IMR-90 (cell line): ENCODE measurements at regions not wholly inside any gene's neighbourhood (a gene's known extent, or its start where the extent isn't known, plus 50 kb on each side); places are given as distances from the start of the nearest gene placed in this dataset.

Source experiments
- ATAC-seq: fragments of 200-7000 bp; cut with Tn5 transposase; 2 replicates; pipeline ENCODE4 v1.9.1; 2020; ENCODE audit warnings: low read depth, mild to moderate bottlenecking, moderate library complexity
- BruUV-seq: library from RNA; stranded (reverse); fragments of 400-500 nt; replicated peaks from 2 replicates; lab custom pipeline; 2021; lab: Mats Ljungman, UMichigan
- CTCF ChIA-PET: fragments of 300-600 bp; formaldehyde crosslinking; extraction: SDS; loops from one replicate; lab custom pipeline; 2021; ENCODE audit warnings: antibody characterized with exemption; lab: Yijun Ruan, JAX
- POLR2A ChIA-PET: fragments of 300-600 bp; sonication (Branson Sonifier 250); formaldehyde crosslinking; loops from one replicate; lab custom pipeline; 2022; ENCODE audit warnings: antibody characterized with exemption; ENCODE audit not compliant: unreplicated experiment; lab: Charles Lee
- DNase-seq: peaks from one replicate; pipeline ENCODE4 v3.0.0; 2013
- H2AFZ ChIP-seq: replicated peaks from 2 replicates; pipeline ENCODE3; 2013; ENCODE audit warnings: low read length, mild to moderate bottlenecking; ENCODE audit not compliant: poor library complexity
- H2AK5ac ChIP-seq: 2 replicates; pipeline ENCODE4 v1.6.1; 2013; ENCODE audit warnings: low read depth, low read length, inconsistent platforms
- H2AK9ac ChIP-seq: replicated peaks from 2 replicates; pipeline ENCODE3; 2013; ENCODE audit warnings: mild to moderate bottlenecking, low read depth, low read length, moderate library complexity; ENCODE audit not compliant: poor library complexity
- H2BK120ac ChIP-seq: 2 replicates; pipeline ENCODE4 v1.6.1; 2013; ENCODE audit warnings: low read depth, low read length, inconsistent platforms
- H2BK15ac ChIP-seq: 3 replicates; pipeline ENCODE4 v1.6.1; 2013; ENCODE audit warnings: low read depth, low read length, inconsistent platforms
- H2BK20ac ChIP-seq: 2 replicates; pipeline ENCODE4 v1.6.1; 2013; ENCODE audit warnings: low read depth, mild to moderate bottlenecking, inconsistent platforms, low read length, moderate library complexity
- H2BK5ac ChIP-seq: 2 replicates; pipeline ENCODE4 v1.6.1; 2013; ENCODE audit warnings: mild to moderate bottlenecking, low read depth, low read length, inconsistent platforms; ENCODE audit not compliant: poor library complexity, severe bottlenecking
- H3K14ac ChIP-seq: replicated peaks from 2 replicates; pipeline ENCODE4 v1.6.1; 2013; ENCODE audit warnings: low read depth, low read length, inconsistent platforms
- H3K18ac ChIP-seq: 2 replicates; pipeline ENCODE4 v1.6.1; 2013; ENCODE audit warnings: low read depth, low read length, control low read depth
- H3K23ac ChIP-seq: 2 replicates; pipeline ENCODE4 v1.6.1; 2013; ENCODE audit warnings: low read depth, low read length, inconsistent platforms
- H3K27ac ChIP-seq: 2 replicates; pipeline ENCODE4 v1.5.1; 2013; ENCODE audit warnings: mild to moderate bottlenecking, control low read depth, low read length; ENCODE audit not compliant: insufficient read depth
- H3K27me3 ChIP-seq: 2 replicates; pipeline ENCODE4 v1.6.1; 2013; ENCODE audit warnings: low read length; ENCODE audit not compliant: control insufficient read depth, insufficient read depth
- H3K36me3 ChIP-seq: 2 replicates; pipeline ENCODE4 v1.6.1; 2013; ENCODE audit warnings: low read length, mixed read lengths; ENCODE audit not compliant: control insufficient read depth, insufficient read depth
- H3K4ac ChIP-seq: 2 replicates; pipeline ENCODE4 v1.6.1; 2013; ENCODE audit warnings: low read depth, low read length, inconsistent platforms
- H3K4me1 ChIP-seq: 2 replicates; pipeline ENCODE4 v1.6.1; 2013; ENCODE audit warnings: low read length, mixed read lengths; ENCODE audit not compliant: control insufficient read depth, insufficient read depth
- H3K4me2 ChIP-seq: 2 replicates; pipeline ENCODE4 v1.6.1; 2013; ENCODE audit warnings: low read depth, mild to moderate bottlenecking, control low read depth, low read length, moderate library complexity
- H3K4me3 ChIP-seq: 2 replicates; pipeline ENCODE4 v1.5.1; 2013; ENCODE audit warnings: low read depth, mild to moderate bottlenecking, control low read depth, low read length, moderate library complexity; ENCODE audit not compliant: insufficient read depth
- H3K56ac ChIP-seq: 2 replicates; pipeline ENCODE4 v1.6.1; 2013; ENCODE audit warnings: low read length, inconsistent platforms; ENCODE audit not compliant: insufficient read depth; ENCODE audit errors: extremely low read depth
- H3K79me1 ChIP-seq, 2 experiments: 2 replicates each; pipeline ENCODE4 v1.6.1; 2013; ENCODE audit warnings: low read length in 2 of 2, inconsistent platforms in 1 of 2, low read depth in 1 of 2
- H3K9ac ChIP-seq: 2 replicates; pipeline ENCODE4 v1.6.1; 2013; ENCODE audit warnings: low read depth, low read length, control low read depth
- H3K9me1 ChIP-seq: 2 replicates; pipeline ENCODE4 v1.6.1; 2013; ENCODE audit warnings: low read length, inconsistent platforms; ENCODE audit not compliant: insufficient read depth
- H3K9me3 ChIP-seq: 2 replicates; pipeline ENCODE4 v1.6.1; 2013; ENCODE audit warnings: low read length; ENCODE audit not compliant: control insufficient read depth, insufficient read depth
- H4K20me1 ChIP-seq: 2 replicates; pipeline ENCODE4 v1.6.1; 2013; ENCODE audit warnings: low read length, inconsistent platforms; ENCODE audit not compliant: insufficient read depth
- H4K5ac ChIP-seq: 2 replicates; pipeline ENCODE4 v1.6.1; 2013; ENCODE audit warnings: mild to moderate bottlenecking, low read depth, low read length, control low read depth
- H4K8ac ChIP-seq, 2 experiments: 2 replicates each; pipeline ENCODE4 v1.6.1; 2013; ENCODE audit warnings: low read depth in 2 of 2, low read length in 2 of 2, control low read depth in 1 of 2, inconsistent platforms in 1 of 2
- H4K91ac ChIP-seq: 2 replicates; pipeline ENCODE4 v1.6.1; 2013; ENCODE audit warnings: low read depth, low read length, inconsistent platforms; ENCODE audit not compliant: insufficient read depth
- BHLHE40 ChIP-seq: fragments of 150-350 bp; IDR thresholded peaks from 2 replicates; pipeline ENCODE4 v1.6.1; 2016; ENCODE audit warnings: mild to moderate bottlenecking, low read depth, low read length
- MAFK ChIP-seq: IDR thresholded peaks from 2 replicates; pipeline ENCODE4 v1.6.1; 2012; ENCODE audit warnings: low read depth, low read length, improper control_type of control experiment
- MAZ ChIP-seq: IDR thresholded peaks from 2 replicates; pipeline ENCODE4 v1.6.1; 2012; ENCODE audit warnings: low read depth, mild to moderate bottlenecking, low read length, improper control_type of control experiment, moderate library complexity, borderline replicate concordance
- RAD21 ChIP-seq: IDR thresholded peaks from 2 replicates; pipeline ENCODE4 v1.6.1; 2012; ENCODE audit warnings: low read length, improper control_type of control experiment
- RFX5 ChIP-seq: IDR thresholded peaks from 2 replicates; pipeline ENCODE4 v1.8.0; 2012; ENCODE audit warnings: low read depth, mild to moderate bottlenecking, low read length, moderate library complexity
- SMC3 ChIP-seq: fragments of 150-350 bp; IDR thresholded peaks from 2 replicates; pipeline ENCODE4 v1.6.1; 2016; ENCODE audit warnings: low read depth, mild to moderate bottlenecking, antibody characterized with exemption, low read length, moderate library complexity
- USF2 ChIP-seq: fragments of 150-350 bp; IDR thresholded peaks from 2 replicates; pipeline ENCODE4 v1.6.1; 2017; ENCODE audit warnings: mild to moderate bottlenecking, antibody characterized with exemption, low read length, low read depth
- WGBS, 2 experiments: methylation state at CpG; one replicate each; pipeline versions ENCODE4 v1.1.5 to v1.1.7; 2013; ENCODE audit warnings: missing lambda C conversion rate in 2 of 2; ENCODE audit not compliant: insufficient read length in 1 of 2; ENCODE audit errors: extremely low coverage in 2 of 2; 5-methylcytosine and 5-hydroxymethylcytosine counted together
- dilution Hi-C: fragments of 300-500 bp; cut with HindIII; formaldehyde crosslinking; loops from one replicate; pipeline ENCODE4 v1.14.3; 2018; ENCODE audit warnings: low sequenced_read_pairs; ENCODE audit not compliant: unreplicated experiment
- in situ Hi-C: fragments of 300-500 bp; cut with MboI; formaldehyde crosslinking; loops from 3 replicates; pipeline ENCODE4 v1.14.3; 2019; ENCODE audit warnings: low sequenced_read_pairs, inconsistent platforms, mixed read lengths
- intact Hi-C: fragments of 100-400 bp; cut with micrococcal nuclease; formaldehyde crosslinking; loops from 2 replicates; pipeline ENCODE4 v1.10.0; 2022

- Histone ChIP-seq H2BK15ac (no peak overlapping the region), H3K79me1 (no peaks in the 10 kb centered on the region), H3K56ac (no peak overlapping the region), H4K5ac (no peak overlapping the region), H2BK20ac (no peak overlapping the region), H4K91ac (no peak overlapping the region), H3K9me3 (no peaks in the 10 kb centered on the region), H3K9ac (no peak overlapping the region), H4K20me1 (no peaks in the 10 kb centered on the region), H2AK9ac (no peak overlapping the region), H3K4me1 (peaks cover 1% of the 10 kb centered on the region; the same call in 1 of the 2 replicates), H2AFZ (no peak overlapping the region), H3K4ac (no peak overlapping the region), H3K18ac (no peak overlapping the region), H4K8ac (no peak overlapping the region), H3K23ac (no peak overlapping the region), H3K27ac (no peak overlapping the region), H3K4me3 (no peak overlapping the region), H3K14ac (no peak overlapping the region), H2BK5ac (no peak overlapping the region), H2AK5ac (no peak overlapping the region), H3K27me3 (no peaks in the 10 kb centered on the region; the same call in 1 of the 2 replicates), H2BK120ac (no peak overlapping the region), H3K9me1 (no peaks in the 10 kb centered on the region), H3K4me2 (no peak overlapping the region), H3K36me3 (no peaks in the 10 kb centered on the region)
- dilution Hi-C loops (no loop called here), in situ Hi-C loops (loop anchor here (5.0 to 25.0 kb wide), 2 partner anchors 316 to 516 kb away; no protein-coding TSS in a partner anchor), intact Hi-C loops (loop anchor here (5.0 kb wide), 1 partner anchor 111 kb away; no protein-coding TSS in a partner anchor)
- no CpG with 5 or more reads among the region's 1 CpG for WGBS, 2 experiments
- DNase-seq: no peak
- ATAC-seq: no peak
- BruUV-seq: no TSS peak
- POLR2A ChIA-PET: no interaction called here
- no peak for TF ChIP-seq RAD21
- TF ChIP-seq BHLHE40: no peak
- TF ChIP-seq MAZ: no peak
- no peak for TF ChIP-seq SMC3
- no peak for TF ChIP-seq USF2
- TF ChIP-seq RFX5: no peak
- no peak for TF ChIP-seq MAFK
- CTCF ChIA-PET: interaction anchor here (0.7 to 2.3 kb wide), 3 partner anchors 15 to 373 kb away, joined by 3 to 24 read pairs (median 4); no protein-coding TSS in a partner anchor
These were observed 303.6 kb upstream of the MSX2 start for GRCh38 chr5:174420651-174421407.
